Neuronal stem cell (in vitro differentiated cells): ENCODE measurements at regions not wholly inside any gene's neighbourhood (a gene's known extent, or its start where the extent isn't known, plus 50 kb on each side); places are given as distances from the start of the nearest gene placed in this dataset.

Experiments used
- DNase-seq: peaks from one replicate; pipeline ENCODE4 v3.0.0-alpha.2; 2013; ENCODE audit warnings: low spot score
- H2AFZ ChIP-seq: one replicate; pipeline ENCODE4 v1.6.1; 2013; ENCODE audit warnings: mild to moderate bottlenecking, low read length, inconsistent platforms
- H2AK5ac ChIP-seq: 2 replicates; pipeline ENCODE4 v1.6.1; 2013; ENCODE audit warnings: low read depth, mild to moderate bottlenecking, inconsistent platforms, low read length, moderate library complexity, mixed read lengths
- H2BK120ac ChIP-seq: 2 replicates; pipeline ENCODE4 v1.6.1; 2013; ENCODE audit warnings: low read depth, mild to moderate bottlenecking, inconsistent platforms, low read length, moderate library complexity, mixed read lengths
- H2BK12ac ChIP-seq: one replicate; pipeline ENCODE4 v1.6.1; 2013; ENCODE audit warnings: low read length, inconsistent platforms
- H2BK15ac ChIP-seq: 2 replicates; pipeline ENCODE4 v1.6.1; 2013; ENCODE audit warnings: mild to moderate bottlenecking, low read length, inconsistent platforms, mixed read lengths
- H2BK5ac ChIP-seq: one replicate; pipeline ENCODE4 v1.6.1; 2013; ENCODE audit warnings: inconsistent platforms, mild to moderate bottlenecking, low read length, moderate library complexity
- H3K14ac ChIP-seq: one replicate; pipeline ENCODE4 v1.6.1; 2013; ENCODE audit warnings: low read length, inconsistent platforms
- H3K18ac ChIP-seq: 2 replicates; pipeline ENCODE4 v1.6.1; 2013; ENCODE audit warnings: low read length, inconsistent platforms
- H3K23ac ChIP-seq: 2 replicates; pipeline ENCODE4 v1.6.1; 2013; ENCODE audit warnings: low read depth, mild to moderate bottlenecking, mixed read lengths, low read length, inconsistent platforms; ENCODE audit not compliant: poor library complexity
- H3K27ac ChIP-seq: replicated peaks from 3 replicates; pipeline ENCODE4 v1.5.1; 2013; ENCODE audit warnings: low read length, inconsistent platforms
- H3K27me3 ChIP-seq, 3 experiments: 2 replicates each; pipeline ENCODE4 v1.6.1; 2013; ENCODE audit warnings: low read length in 3 of 3, mild to moderate bottlenecking in 2 of 3, inconsistent platforms in 1 of 3, low read depth in 1 of 3, mixed read lengths in 1 of 3, moderate library complexity in 1 of 3; ENCODE audit not compliant: control insufficient read depth in 3 of 3, insufficient read depth in 3 of 3
- H3K36me3 ChIP-seq, 2 donors: replicated peaks in 1 of 2; 2 replicates each; pipeline ENCODE4 v1.6.1; 2013; ENCODE audit warnings: low read length in 2 of 2; ENCODE audit not compliant: control insufficient read depth in 2 of 2, insufficient read depth in 2 of 2
- H3K4ac ChIP-seq: 2 replicates; pipeline ENCODE4 v1.6.1; 2013; ENCODE audit warnings: inconsistent platforms, mild to moderate bottlenecking, low read length, moderate library complexity
- H3K4me1 ChIP-seq, 2 donors: 1 replicate in 1 of 2; 2 replicates in 1 of 2; pipeline ENCODE4 v1.6.1; 2013; ENCODE audit warnings: low read length in 2 of 2, low read depth in 1 of 2; ENCODE audit not compliant: control insufficient read depth in 2 of 2, insufficient read depth in 1 of 2
- H3K4me2 ChIP-seq: one replicate; pipeline ENCODE4 v1.6.1; 2013; ENCODE audit warnings: mild to moderate bottlenecking, low read length, inconsistent platforms; ENCODE audit not compliant: insufficient read depth, poor library complexity, severe bottlenecking
- H3K4me3 ChIP-seq, 2 donors: 2 replicates each; pipeline ENCODE4 v1.5.1; 2013; ENCODE audit warnings: low read length in 2 of 2, mild to moderate bottlenecking in 2 of 2, inconsistent platforms in 1 of 2, moderate library complexity in 1 of 2
- H3K79me1 ChIP-seq: one replicate; pipeline ENCODE4 v1.6.1; 2013; ENCODE audit warnings: low read depth, mild to moderate bottlenecking, inconsistent platforms, low read length, moderate library complexity
- H3K9ac ChIP-seq: one replicate; pipeline ENCODE4 v1.6.1; 2013; ENCODE audit warnings: mild to moderate bottlenecking, low read depth, low read length, inconsistent platforms; ENCODE audit not compliant: poor library complexity
- H3K9me3 ChIP-seq, 2 donors: replicated peaks in 1 of 2; 2 replicates each; pipeline versions ENCODE3 to v1.6.1; 2013; ENCODE audit warnings: low read length in 2 of 2, mild to moderate bottlenecking in 2 of 2, inconsistent platforms in 1 of 2, low read depth in 1 of 2, mixed read lengths in 1 of 2, moderate library complexity in 1 of 2; ENCODE audit not compliant: control insufficient read depth in 2 of 2, insufficient read depth in 1 of 2
- H4K8ac ChIP-seq: one replicate; pipeline ENCODE4 v1.6.1; 2013; ENCODE audit warnings: low read depth, mild to moderate bottlenecking, inconsistent platforms, low read length, moderate library complexity
- H4K91ac ChIP-seq: one replicate; pipeline ENCODE4 v1.6.1; 2013; ENCODE audit warnings: low read length, low read depth, mild to moderate bottlenecking, inconsistent platforms; ENCODE audit not compliant: poor library complexity
- WGBS, 2 donors: extraction: QIAGEN DNeasy Blood & Tissue Kit; methylation state at CpG; one replicate each; pipeline ENCODE4 v1.1.7; 2013; ENCODE audit warnings: missing lambda C conversion rate in 2 of 2, mixed read lengths in 1 of 2; ENCODE audit not compliant: insufficient read length in 2 of 2, insufficient replicate concordance in 1 of 2; ENCODE audit errors: extremely low coverage in 2 of 2; 5-methylcytosine and 5-hydroxymethylcytosine counted together

- Histone ChIP-seq H3K79me1 (no peaks in the 10 kb centered on the region), H3K14ac (no peak overlapping the region), H3K23ac (no peak overlapping the region), H3K27me3 (no peaks in the 10 kb centered on the region), H3K27ac (no peak overlapping the region), H2AFZ (no peak overlapping the region), H3K36me3 (no peaks in the 10 kb centered on the region), H3K9ac (no peak overlapping the region), H3K4me2 (no peak overlapping the region), H2BK120ac (no peak overlapping the region), H3K18ac (no peak overlapping the region), H3K4ac (no peak overlapping the region), H3K4me1 (no peaks in the 10 kb centered on the region), H4K8ac (no peak overlapping the region), H3K9me3 (no peaks in the 10 kb centered on the region), H2AK5ac (no peak overlapping the region), H2BK15ac (no peak overlapping the region), H3K4me3 (no peak overlapping the region), H2BK12ac (no peak overlapping the region), H4K91ac (no peak overlapping the region), H2BK5ac (no peak overlapping the region)
- no CpG with 5 or more reads among the region's 2 CpGs for WGBS, 2 donors
- DNase-seq, result no peak
Observed at GRCh38 chr2:145323512-145323911, 803.6 kb upstream of the ZEB2 start.

- no peak overlapping the region for H2AK5ac ChIP-seq
Observed at GRCh38 chr2:145321344-145321743, 801.4 kb upstream of the ZEB2 start.

GRCh38 chr2:145316496-145316895 is 796.6 kb upstream of the ZEB2 start:
- Histone ChIP-seq H2BK120ac (no peak overlapping the region), H2BK12ac (no peak overlapping the region), H4K91ac (no peak overlapping the region), H3K9me3 (peaks cover 4 to 7% of the 10 kb centered on the region in 2 donors), H3K4me3 (no peak overlapping the region), H3K27ac (no peak overlapping the region), H3K18ac (no peak overlapping the region), H2AK5ac (no peak overlapping the region), H3K79me1 (no peaks in the 10 kb centered on the region), H3K14ac (no peak overlapping the region), H3K4ac (no peak overlapping the region), H2AFZ (no peak overlapping the region), H4K8ac (no peak overlapping the region), H3K4me1 (no peaks in the 10 kb centered on the region), H3K23ac (no peak overlapping the region), H3K4me2 (no peak overlapping the region), H3K27me3 (no peaks in the 10 kb centered on the region), H2BK5ac (no peak overlapping the region), H3K36me3 (no peaks in the 10 kb centered on the region), H3K9ac (no peak overlapping the region), H2BK15ac (no peak overlapping the region)
- no peak for DNase-seq
- WGBS, 2 donors, result no CpG with 5 or more reads among the region's 1 CpG

More at GRCh38 chr2:145321344-145321743, 801.4 kb upstream of the ZEB2 start:
- Histone ChIP-seq H3K4ac (no peak overlapping the region), H2AFZ (no peak overlapping the region), H4K91ac (no peak overlapping the region), H2BK120ac (no peak overlapping the region), H4K8ac (no peak overlapping the region), H3K23ac (no peak overlapping the region), H3K4me2 (no peak overlapping the region), H3K14ac (no peak overlapping the region), H3K27me3 (no peaks in the 10 kb centered on the region), H3K9me3 (no peaks in the 10 kb centered on the region), H3K4me3 (no peak overlapping the region), H3K18ac (no peak overlapping the region), H3K4me1 (no peaks in the 10 kb centered on the region), H2BK5ac (no peak overlapping the region), H2BK15ac (no peak overlapping the region), H3K9ac (no peak overlapping the region), H2BK12ac (no peak overlapping the region), H3K79me1 (no peaks in the 10 kb centered on the region), H3K27ac (no peak overlapping the region), H3K36me3 (no peaks in the 10 kb centered on the region)
- WGBS, 2 donors, result no CpG with 5 or more reads among the region's 2 CpGs
- no peak for DNase-seq

GRCh38 chr2:145315053-145315452 is 795.1 kb upstream of the ZEB2 start:
- Histone ChIP-seq H3K14ac (no peak overlapping the region), H3K9ac (no peak overlapping the region), H3K4me1 (no peaks in the 10 kb centered on the region), H3K23ac (no peak overlapping the region), H4K91ac (no peak overlapping the region), H3K36me3 (no peaks in the 10 kb centered on the region), H2AK5ac (no peak overlapping the region), H2BK15ac (no peak overlapping the region), H3K18ac (no peak overlapping the region), H2AFZ (no peak overlapping the region), H3K27ac (no peak overlapping the region), H4K8ac (no peak overlapping the region), H3K4ac (no peak overlapping the region), H2BK120ac (no peak overlapping the region), H3K4me2 (no peak overlapping the region), H3K27me3 (no peaks in the 10 kb centered on the region), H3K4me3 (no peak overlapping the region), H2BK5ac (no peak overlapping the region), H3K79me1 (no peaks in the 10 kb centered on the region), H2BK12ac (no peak overlapping the region), H3K9me3 (peaks cover 4 to 8% of the 10 kb centered on the region in 2 donors)
- DNase-seq, result no peak
- no CpG with 5 or more reads among the region's 3 CpGs for WGBS, 2 donors
